ENCODE measurements at regions not wholly inside any gene's neighbourhood (a gene's known extent, or its start where the extent isn't known, plus 50 kb on each side); places are given as distances from the start of the nearest gene placed in this dataset.

GRCh38 chr13:48833412-48833811, 142.3 kb upstream of the FNDC3A start:
- TF ChIP-seq RAD21 (conservative IDR thresholded peaks at IDR 0.05) (no peak), REST (IDR thresholded peaks at IDR 0.05; ENCODE audit: borderline replicate concordance) (no peak), CTCF (IDR thresholded peaks at IDR 0.05; ENCODE audit: poor library complexity, severe bottlenecking) (no peak), EZH2 (IDR thresholded peaks at IDR 0.05; ENCODE audit: borderline replicate concordance, insufficient read depth, low read length, poor library complexity, severe bottlenecking) (no peak)

Data from neural cell (in vitro differentiated cells).